HEK293 (cell line): ENCODE measurements at regions not wholly inside any gene's neighbourhood (a gene's known extent, or its start where the extent isn't known, plus 50 kb on each side); places are given as distances from the start of the nearest gene placed in this dataset.

Experiments
- CTCF ChIA-PET: fragments of 350-600 bp; formaldehyde crosslinking; extraction: SDS; loops from one replicate; lab custom pipeline; 2021; ENCODE audit warnings: antibody characterized with exemption; lab: Yijun Ruan, JAX
- POLR2A ChIA-PET: fragments of 300-600 bp; formaldehyde crosslinking; extraction: SDS; loops from one replicate; lab custom pipeline; 2020; ENCODE audit warnings: antibody characterized with exemption, inconsistent platforms; lab: Yijun Ruan, JAX
- H3K27ac ChIP-seq: fragments of 200-500 bp; sonication (Bioruptor generic); 2 replicates; pipeline ENCODE4 v1.5.1; 2014; ENCODE audit warnings: low read depth, low read length, control low read depth, inconsistent platforms; ENCODE audit errors: extremely low read depth
- H3K36me3 ChIP-seq, 2 experiments: fragments of 200-500 bp in 1 of 2; sonication (Bioruptor generic) in 1 of 2; 1 replicate in 1 of 2; 2 replicates in 1 of 2; pipeline ENCODE4 v1.5.1; 2014 to 2017; ENCODE audit warnings: inconsistent platforms in 2 of 2, low read length in 2 of 2; ENCODE audit not compliant: control insufficient read depth in 2 of 2, insufficient read depth in 1 of 2
- H3K4me1 ChIP-seq: fragments of 200-500 bp; sonication (Bioruptor generic); 2 replicates; pipeline ENCODE4 v1.5.1; 2014; ENCODE audit warnings: mild to moderate bottlenecking, low read length, inconsistent platforms; ENCODE audit not compliant: control insufficient read depth, insufficient read depth
- H3K4me3 ChIP-seq: 2 replicates; pipeline ENCODE4 v1.5.1; 2011; ENCODE audit warnings: low read depth, mild to moderate bottlenecking, control low read depth, low read length, moderate library complexity
- H3K9me3 ChIP-seq: fragments of 200-500 bp; sonication (Bioruptor generic); 2 replicates; pipeline ENCODE4 v1.5.1; 2014; ENCODE audit warnings: low read depth, low read length, inconsistent platforms; ENCODE audit not compliant: control insufficient read depth, insufficient read depth
- BCL11B ChIP-seq: fragments of 450-650 bp; formaldehyde crosslinking; IDR thresholded peaks from 2 replicates; pipeline ENCODE4 v1.5.1; 2016; ENCODE audit warnings: low read depth, missing biosample characterization, missing genetic modification characterization
- GLIS1 ChIP-seq: fragments of 450-650 bp; formaldehyde crosslinking; IDR thresholded peaks from 2 replicates; pipeline ENCODE4 v1.5.1; 2016; ENCODE audit warnings: missing biosample characterization, missing genetic modification characterization
- GLIS2 ChIP-seq: fragments of 450-650 bp; formaldehyde crosslinking; IDR thresholded peaks from 2 replicates; pipeline ENCODE4 v1.5.1; 2016; ENCODE audit warnings: missing biosample characterization, missing genetic modification characterization
- IKZF3 ChIP-seq: fragments of 450-650 bp; IDR thresholded peaks from 2 replicates; pipeline ENCODE4 v1.5.0; 2018; ENCODE audit warnings: missing biosample characterization, mild to moderate bottlenecking, missing genetic modification characterization, moderate library complexity
- KLF1 ChIP-seq: fragments of 450-650 bp; formaldehyde crosslinking; IDR thresholded peaks from 2 replicates; pipeline ENCODE4 v1.5.1; 2016; ENCODE audit warnings: missing biosample characterization, missing genetic modification characterization
- REPIN1 ChIP-seq: fragments of 450-650 bp; formaldehyde crosslinking; IDR thresholded peaks from 2 replicates; pipeline ENCODE4 v1.5.1; 2017; ENCODE audit warnings: missing biosample characterization, missing genetic modification characterization, low read depth
- SP3 ChIP-seq: fragments of 450-650 bp; formaldehyde crosslinking; IDR thresholded peaks from 2 replicates; pipeline ENCODE4 v1.5.1; 2016; ENCODE audit warnings: missing biosample characterization, missing genetic modification characterization
- YY2 ChIP-seq: fragments of 450-650 bp; formaldehyde crosslinking; IDR thresholded peaks from 2 replicates; pipeline ENCODE4 v1.5.1; 2016; ENCODE audit warnings: missing biosample characterization, missing genetic modification characterization
- ZFP3 ChIP-seq: fragments of 450-650 bp; formaldehyde crosslinking; IDR thresholded peaks from 2 replicates; pipeline ENCODE4 v1.5.1; 2016; ENCODE audit warnings: low read depth, missing biosample characterization, missing genetic modification characterization
- ZFP37 ChIP-seq: fragments of 450-650 bp; formaldehyde crosslinking; IDR thresholded peaks from 2 replicates; pipeline ENCODE4 v1.5.1; 2016; ENCODE audit warnings: missing biosample characterization, missing genetic modification characterization
- ZNF114 ChIP-seq: fragments of 450-650 bp; formaldehyde crosslinking; IDR thresholded peaks from 2 replicates; pipeline ENCODE4 v1.5.0; 2017; ENCODE audit warnings: missing biosample characterization, missing genetic modification characterization
- ZNF2 ChIP-seq: fragments of 450-650 bp; formaldehyde crosslinking; IDR thresholded peaks from 2 replicates; pipeline ENCODE4 v1.5.1; 2016; ENCODE audit warnings: missing biosample characterization, missing genetic modification characterization
- ZNF221 ChIP-seq: fragments of 450-650 bp; formaldehyde crosslinking; IDR thresholded peaks from 2 replicates; pipeline ENCODE4 v1.5.1; 2017; ENCODE audit warnings: missing biosample characterization, missing genetic modification characterization, borderline replicate concordance
- ZNF24 ChIP-seq: fragments of 450-650 bp; formaldehyde crosslinking; IDR thresholded peaks from 2 replicates; pipeline ENCODE4 v1.5.1; 2016; ENCODE audit warnings: missing biosample characterization, missing genetic modification characterization
- ZNF280C ChIP-seq: fragments of 450-650 bp; formaldehyde crosslinking; IDR thresholded peaks from 2 replicates; pipeline ENCODE4 v1.5.1; 2016; ENCODE audit warnings: missing biosample characterization, missing genetic modification characterization
- ZNF391 ChIP-seq: fragments of 450-650 bp; formaldehyde crosslinking; IDR thresholded peaks from 2 replicates; pipeline ENCODE4 v1.5.1; 2016; ENCODE audit warnings: low read depth, missing biosample characterization, missing genetic modification characterization, borderline replicate concordance
- ZNF394 ChIP-seq: fragments of 450-650 bp; formaldehyde crosslinking; IDR thresholded peaks from 2 replicates; pipeline ENCODE4 v1.5.1; 2016; ENCODE audit warnings: missing biosample characterization, missing genetic modification characterization, mild to moderate bottlenecking, moderate library complexity, borderline replicate concordance
- ZNF416 ChIP-seq: fragments of 450-650 bp; formaldehyde crosslinking; IDR thresholded peaks from 2 replicates; pipeline ENCODE4 v1.5.1; 2016; ENCODE audit warnings: missing biosample characterization, missing genetic modification characterization
- ZNF501 ChIP-seq: fragments of 450-650 bp; formaldehyde crosslinking; IDR thresholded peaks from 2 replicates; pipeline ENCODE4 v1.5.1; 2016; ENCODE audit warnings: missing biosample characterization, missing genetic modification characterization
- ZNF571 ChIP-seq: fragments of 450-650 bp; formaldehyde crosslinking; IDR thresholded peaks from 2 replicates; pipeline ENCODE4 v1.5.0; 2017; ENCODE audit warnings: missing biosample characterization, missing genetic modification characterization
- ZNF621 ChIP-seq: fragments of 450-650 bp; formaldehyde crosslinking; IDR thresholded peaks from 2 replicates; pipeline ENCODE4 v1.5.1; 2017; ENCODE audit warnings: missing biosample characterization, missing genetic modification characterization
- ZNF623 ChIP-seq: fragments of 450-650 bp; formaldehyde crosslinking; IDR thresholded peaks from 2 replicates; pipeline ENCODE4 v1.5.1; 2016; ENCODE audit warnings: missing biosample characterization, missing genetic modification characterization
- ZNF626 ChIP-seq: fragments of 450-650 bp; sonication (Bioruptor Pico); formaldehyde crosslinking; IDR thresholded peaks from 2 replicates; pipeline ENCODE4 v1.5.1; 2018; ENCODE audit warnings: missing biosample characterization, missing genetic modification characterization, inconsistent platforms
- ZNF645 ChIP-seq: fragments of 450-650 bp; formaldehyde crosslinking; IDR thresholded peaks from 2 replicates; pipeline ENCODE4; 2016; ENCODE audit warnings: missing biosample characterization, missing genetic modification characterization
- ZNF664 ChIP-seq: fragments of 450-650 bp; formaldehyde crosslinking; IDR thresholded peaks from 2 replicates; pipeline ENCODE4 v1.5.1; 2016; ENCODE audit warnings: missing biosample characterization, missing genetic modification characterization
- ZNF837 ChIP-seq: fragments of 450-650 bp; formaldehyde crosslinking; IDR thresholded peaks from 2 replicates; pipeline ENCODE4 v1.5.1; 2016; ENCODE audit warnings: missing biosample characterization, missing genetic modification characterization

GRCh38 chr4:160709026-160709425 is 1454.8 kb downstream of the FSTL5 start:
- ChIA-PET POLR2A (no interaction called here), CTCF (no interaction called here)
- no peaks in the 10 kb centered on the region for H3K36me3 ChIP-seq
- no peak overlapping the region for H3K4me3 ChIP-seq
- no peak overlapping the region for H3K27ac ChIP-seq
- no peak for TF ChIP-seq ZNF221 (tag by site-specific recombination)
- no peak for TF ChIP-seq ZFP37 (tag by site-specific recombination)
- no peak for TF ChIP-seq ZNF621 (tag by site-specific recombination)
- no peak for TF ChIP-seq ZNF280C (tag by site-specific recombination)
- no peaks in the 10 kb centered on the region for H3K9me3 ChIP-seq
- no peaks in the 10 kb centered on the region for H3K4me1 ChIP-seq

- no peaks in the 10 kb centered on the region for H3K9me3 ChIP-seq
- H3K36me3 ChIP-seq: no peaks in the 10 kb centered on the region
- TF ChIP-seq SP3 (no peak), REPIN1 (tag by site-specific recombination) (no peak), ZNF24 (tag by site-specific recombination) (no peak), ZNF645 (tag by site-specific recombination) (no peak), ZNF114 (tag by site-specific recombination) (no peak), ZNF664 (tag by site-specific recombination) (no peak), ZNF837 (tag by site-specific recombination) (no peak), ZNF394 (tag by site-specific recombination) (no peak), ZNF626 (tag by site-specific recombination) (no peak), ZNF571 (no peak), ZNF501 (no peak), YY2 (no peak)
- H3K4me1 ChIP-seq: no peaks in the 10 kb centered on the region
- no peak overlapping the region for H3K27ac ChIP-seq
- ChIA-PET CTCF (no interaction called here), POLR2A (no interaction called here)
- H3K4me3 ChIP-seq: no peak overlapping the region
Measured at GRCh38 chr4:160709546-160709945, 1454.3 kb downstream of the FSTL5 start.

GRCh38 chr4:160716551-160716950 is 1447.2 kb downstream of the FSTL5 start:
- CTCF ChIA-PET: interaction anchor here (0.6 kb wide), 1 partner anchor 258 kb away, joined by 3 read pairs; no protein-coding TSS in a partner anchor
- H3K9me3 ChIP-seq: no peaks in the 10 kb centered on the region
- no peaks in the 10 kb centered on the region for H3K4me1 ChIP-seq
- no peak overlapping the region for H3K27ac ChIP-seq
- no peak for TF ChIP-seq ZNF391 (tag by site-specific recombination)
- TF ChIP-seq IKZF3 (tag by site-specific recombination): no peak
- no peak for TF ChIP-seq BCL11B
- no peak for TF ChIP-seq GLIS2 (tag by site-specific recombination)
- no peak for TF ChIP-seq ZNF623 (tag by site-specific recombination)
- TF ChIP-seq KLF1: no peak
- no peak for TF ChIP-seq ZNF2 (tag by site-specific recombination)
- TF ChIP-seq ZFP3 (tag by site-specific recombination): no peak
- TF ChIP-seq ZNF416: no peak
- TF ChIP-seq GLIS1 (tag by site-specific recombination): no peak
- TF ChIP-seq, all 188 proteins: peak for 0
- Histone ChIP-seq H3K4me3 (no peak overlapping the region), H3K36me3 (no peaks in the 10 kb centered on the region)
- POLR2A ChIA-PET: no interaction called here
